ENCODE measurements at regions not wholly inside any gene's neighbourhood (a gene's known extent, or its start where the extent isn't known, plus 50 kb on each side); places are given as distances from the start of the nearest gene placed in this dataset.

GRCh38 chr17:70922268-70922667 is 752.9 kb downstream of the KCNJ2 start:
- TF ChIP-seq CTCF (IDR thresholded peaks at IDR 0.05): no peak
- no peak for TF ChIP-seq MAZ (IDR thresholded peaks at IDR 0.05; ENCODE audit: borderline replicate concordance, low read depth, low read length)
- TF ChIP-seq CEBPB (IDR thresholded peaks at IDR 0.05): no peak
- TF ChIP-seq ESRRA (IDR thresholded peaks at IDR 0.05; ENCODE audit: borderline replicate concordance, low read length): no peak
- no peak for TF ChIP-seq MAFK (IDR thresholded peaks at IDR 0.05; ENCODE audit: partially characterized antibody)
- no peak for TF ChIP-seq RAD21 (conservative IDR thresholded peaks at IDR 0.05 in 1 of 2, IDR thresholded peaks at IDR 0.05 in 1 of 2)
